ENCODE measurements at regions not wholly inside any gene's neighbourhood (a gene's known extent, or its start where the extent isn't known, plus 50 kb on each side); places are given as distances from the start of the nearest gene placed in this dataset.
"Not testable (repeated sequence)": the region's sequence is repeated elsewhere in the genome, so short reads cannot be mapped to it uniquely, and the experiment has no call there.

DNA sequence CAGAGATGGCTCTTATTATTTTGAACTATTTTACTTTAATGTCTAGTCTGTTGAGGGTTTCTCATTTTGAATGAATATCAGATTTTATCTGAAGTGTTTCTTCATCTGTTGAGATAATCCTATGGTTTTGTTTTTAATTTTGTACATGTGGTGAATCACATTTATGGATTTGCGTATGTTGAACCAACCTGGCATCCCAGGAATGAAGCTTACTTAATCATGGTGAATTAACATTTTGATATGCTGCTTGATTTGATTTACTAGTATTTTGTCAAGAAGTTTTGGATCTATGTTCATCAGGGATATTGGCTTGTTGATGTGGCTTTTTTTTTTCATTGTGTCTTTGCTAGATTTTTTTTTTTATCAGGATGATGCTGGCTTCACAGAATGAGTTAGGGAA lies 2390.9 kb downstream of the PCDH7 start:
- intact Hi-C loops (cut with DNase I): no loop called here
- DNase-seq: no peak

DNA sequence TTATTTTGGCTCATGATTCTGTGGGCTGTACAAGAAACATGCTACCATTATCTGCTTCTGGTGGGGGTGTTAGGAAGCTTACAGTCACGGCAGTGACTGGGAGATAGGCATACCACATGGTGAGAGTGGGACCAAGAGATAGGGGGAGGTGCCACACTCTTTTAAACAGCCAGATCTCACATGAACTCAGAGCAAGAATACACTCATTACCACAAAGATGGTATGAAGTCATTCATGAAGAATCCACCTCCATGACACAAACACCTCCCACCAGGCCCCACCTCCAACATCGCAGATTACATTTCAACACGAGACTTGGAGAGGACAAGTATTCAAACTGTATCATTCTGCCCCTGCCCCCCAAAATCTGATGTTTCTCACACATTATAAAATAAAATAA lies 2396.7 kb downstream of the PCDH7 start:
- intact Hi-C loops (cut with DNase I): no loop called here

DNA sequence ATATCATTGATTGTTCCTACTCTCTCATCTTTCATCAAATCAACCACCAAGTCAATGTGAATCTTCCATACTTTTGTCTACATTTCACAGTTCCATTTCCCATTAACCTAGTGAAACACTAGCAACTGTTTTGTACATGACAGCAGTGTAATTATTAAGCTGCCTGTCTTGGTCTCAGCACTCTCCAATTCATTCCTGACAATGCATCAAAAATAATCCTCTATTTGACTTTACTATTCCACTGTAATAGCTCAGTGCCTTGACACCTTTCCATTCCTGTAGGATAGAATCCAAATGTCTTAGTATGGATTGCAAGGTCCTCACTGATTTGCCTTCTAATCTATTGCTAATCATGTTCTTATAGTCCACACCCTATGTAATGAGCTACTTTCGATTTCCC lies 2405.8 kb downstream of the PCDH7 start:
- no peak for DNase-seq
- intact Hi-C loops (cut with DNase I): no loop called here

More for the DNA sequence above, 2396.7 kb downstream of the PCDH7 start:
- DNase-seq: no peak

DNA sequence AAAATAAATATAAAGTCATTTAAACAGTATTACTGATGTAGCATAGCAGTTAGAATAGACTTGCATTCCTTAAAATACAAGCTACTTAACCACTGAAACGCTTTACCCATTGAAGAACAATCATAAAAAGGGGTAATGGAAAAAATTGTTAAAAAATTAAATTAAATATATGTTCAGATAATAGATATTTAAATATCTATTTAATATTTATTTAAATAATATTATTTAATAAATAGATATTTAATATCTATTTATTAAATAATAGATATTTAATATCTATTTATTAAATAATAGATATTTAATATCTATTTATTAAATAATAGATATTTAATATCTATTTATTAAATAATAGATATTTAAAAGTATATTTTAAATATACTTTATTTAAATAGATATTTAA lies 2410.5 kb downstream of the PCDH7 start:
- DNase-seq; intact Hi-C loops (cut with DNase I): not testable (repeated sequence)

DNA sequence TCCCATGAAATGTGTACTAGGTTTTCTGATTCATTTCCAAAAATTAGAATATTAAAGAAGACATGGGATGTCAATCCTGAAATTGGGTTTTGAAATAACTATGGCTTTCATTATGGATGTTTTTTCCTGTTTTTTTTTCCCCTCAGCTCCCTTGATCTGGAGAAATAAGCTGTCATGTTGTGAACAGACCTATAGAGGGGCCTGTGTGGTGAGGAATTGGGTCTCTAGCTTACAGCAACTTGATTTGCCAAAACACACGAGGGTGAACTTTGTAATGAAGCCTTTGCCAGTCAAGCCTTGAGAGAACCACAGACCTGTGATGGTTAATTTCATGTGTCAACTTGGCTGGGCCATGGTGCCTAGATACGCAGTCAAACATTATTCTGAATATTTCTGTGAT lies 2413.6 kb downstream of the PCDH7 start:
- DNase-seq: no peak
- intact Hi-C loops (cut with DNase I): no loop called here

DNA sequence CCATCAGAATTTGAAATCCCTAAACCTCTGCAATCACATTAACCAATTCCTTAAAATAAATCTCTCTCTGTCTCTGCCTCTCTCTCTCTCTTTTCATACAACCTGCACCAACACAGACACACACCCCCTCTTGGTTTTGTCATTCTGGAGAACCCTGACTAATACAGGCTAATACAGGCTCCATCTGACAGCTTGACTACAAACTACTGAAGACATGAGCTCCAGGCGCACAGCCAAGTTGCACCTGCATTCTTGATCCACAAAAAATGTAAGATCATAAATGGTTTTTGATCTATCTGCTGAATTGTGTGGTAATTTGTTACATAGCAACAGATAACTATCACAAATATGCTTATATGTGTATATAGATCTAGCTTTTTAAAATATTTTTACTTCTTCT lies 2414.2 kb downstream of the PCDH7 start:
- DNase-seq: peak in 1 of 10 donors; percentile 53
- intact Hi-C loops (cut with DNase I): no loop called here

DNA sequence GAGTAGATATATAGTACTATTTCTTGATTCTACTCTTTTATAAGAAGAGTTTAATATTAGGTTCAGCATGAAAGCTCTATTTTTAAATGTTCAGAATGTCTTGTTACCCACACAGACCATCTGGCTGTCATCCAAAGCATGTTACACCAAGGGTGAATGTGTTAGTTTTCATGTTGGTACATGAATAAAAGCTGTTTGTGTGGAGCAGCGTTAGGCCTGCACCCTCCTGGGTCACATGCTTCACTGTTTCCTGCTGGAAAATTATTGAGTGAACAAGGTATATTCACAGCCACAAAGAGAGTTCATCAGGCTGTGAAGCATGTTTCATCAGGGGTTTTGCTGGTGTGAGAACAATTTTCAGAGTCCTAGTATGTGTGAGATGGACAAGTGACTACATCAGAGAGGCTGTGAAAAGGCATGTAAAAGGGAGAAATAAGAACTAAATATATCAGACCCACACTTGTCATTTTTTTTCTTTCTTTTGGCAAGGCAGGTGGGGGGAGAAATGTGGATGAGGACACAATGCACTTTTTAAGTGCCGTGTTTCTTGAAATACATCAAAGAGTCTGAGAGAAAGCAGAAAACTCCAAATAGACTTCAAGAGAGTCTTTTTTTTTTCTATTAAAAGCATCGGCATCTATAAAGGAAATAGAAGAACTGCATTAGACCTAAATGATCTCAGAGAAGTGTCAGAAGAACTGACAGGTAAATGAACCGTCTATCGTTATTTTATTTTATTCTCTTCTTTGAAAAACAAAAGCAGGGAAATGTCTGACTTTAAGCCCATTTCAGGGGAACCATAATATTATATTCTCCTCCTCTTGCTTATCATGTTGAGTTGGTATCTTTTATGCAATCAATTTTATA lies 2429.7 kb downstream of the PCDH7 start:
- intact Hi-C loops (cut with DNase I): no loop called here
- DNase-seq: no peak

DNA sequence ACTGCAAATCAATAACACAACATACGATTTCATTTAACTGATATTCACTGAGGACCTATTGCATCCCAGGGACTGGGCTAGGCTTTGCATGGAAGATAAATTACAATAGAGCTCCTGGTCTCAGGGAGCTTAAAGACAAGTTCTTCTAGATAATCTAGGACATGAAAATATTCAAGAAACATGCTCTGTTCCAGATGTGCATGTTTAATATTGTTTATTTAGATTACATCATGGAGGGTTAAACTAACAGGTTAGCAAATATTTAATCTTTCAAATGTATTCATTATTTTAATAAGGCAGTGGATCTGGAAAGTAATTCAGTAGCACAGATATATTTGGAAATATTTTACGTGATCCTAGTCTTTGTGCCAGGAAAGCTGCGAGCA lies 2430.3 kb downstream of the PCDH7 start:
- intact Hi-C loops (cut with DNase I): no loop called here
- no peak for DNase-seq

DNA sequence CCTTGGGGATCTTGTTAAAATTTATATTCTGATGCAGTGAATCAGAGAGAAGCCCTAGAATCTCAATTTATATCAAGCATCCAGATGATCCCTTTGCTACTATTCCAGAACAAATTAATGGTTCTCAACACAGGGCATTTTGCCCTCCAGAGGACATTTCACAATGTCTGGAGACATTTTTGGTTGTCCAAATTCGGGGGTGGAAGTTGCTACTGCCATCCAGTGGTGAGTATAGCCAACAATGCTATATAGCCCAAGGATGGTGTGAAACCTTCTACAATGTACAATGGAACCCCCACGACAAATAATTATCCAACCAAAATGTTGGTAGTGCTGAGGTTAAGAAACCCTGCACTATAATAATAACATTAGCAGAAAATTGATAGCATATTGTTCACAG lies 2440.0 kb downstream of the PCDH7 start:
- intact Hi-C loops (cut with DNase I): no loop called here
- no peak for DNase-seq

DNA sequence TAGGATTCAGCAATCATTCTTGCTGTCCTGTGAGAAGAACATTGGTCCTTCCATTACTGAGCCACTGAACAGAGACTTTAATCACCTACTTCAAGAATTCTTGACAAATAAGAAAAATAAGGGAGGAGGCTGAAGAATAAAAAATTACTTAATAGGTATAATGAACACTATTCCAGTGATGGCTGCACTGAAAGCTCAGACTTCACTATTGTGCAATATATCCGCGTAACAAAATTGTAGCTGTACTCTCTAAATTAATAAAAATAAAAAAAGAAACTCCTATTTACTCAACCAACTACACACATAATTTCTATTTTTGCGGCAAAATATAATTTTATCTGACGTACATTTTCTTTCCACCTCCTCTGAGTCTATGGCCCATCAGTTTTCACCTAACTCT lies 2441.0 kb downstream of the PCDH7 start:
- intact Hi-C loops (cut with DNase I): no loop called here
- DNase-seq: no peak

DNA sequence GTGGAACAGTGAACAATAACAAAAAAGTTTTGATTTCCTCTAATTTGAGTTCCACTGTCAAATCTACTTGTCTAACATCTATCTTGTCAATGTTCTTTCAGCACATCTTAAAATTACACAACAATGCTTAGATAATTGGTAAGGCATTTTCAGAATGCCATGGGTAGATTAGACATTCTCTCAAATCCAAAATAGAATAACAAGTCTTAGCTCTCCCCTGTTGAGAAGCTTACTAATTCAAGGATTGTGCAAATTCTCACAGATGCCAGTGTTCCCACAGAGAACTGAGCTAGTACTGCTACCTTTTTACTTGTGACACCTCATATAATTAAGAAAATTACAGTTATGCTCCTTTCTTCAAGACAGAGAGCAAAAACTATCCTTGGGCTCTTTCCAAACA lies 2442.0 kb downstream of the PCDH7 start:
- intact Hi-C loops (cut with DNase I): no loop called here
- no peak for DNase-seq

DNA sequence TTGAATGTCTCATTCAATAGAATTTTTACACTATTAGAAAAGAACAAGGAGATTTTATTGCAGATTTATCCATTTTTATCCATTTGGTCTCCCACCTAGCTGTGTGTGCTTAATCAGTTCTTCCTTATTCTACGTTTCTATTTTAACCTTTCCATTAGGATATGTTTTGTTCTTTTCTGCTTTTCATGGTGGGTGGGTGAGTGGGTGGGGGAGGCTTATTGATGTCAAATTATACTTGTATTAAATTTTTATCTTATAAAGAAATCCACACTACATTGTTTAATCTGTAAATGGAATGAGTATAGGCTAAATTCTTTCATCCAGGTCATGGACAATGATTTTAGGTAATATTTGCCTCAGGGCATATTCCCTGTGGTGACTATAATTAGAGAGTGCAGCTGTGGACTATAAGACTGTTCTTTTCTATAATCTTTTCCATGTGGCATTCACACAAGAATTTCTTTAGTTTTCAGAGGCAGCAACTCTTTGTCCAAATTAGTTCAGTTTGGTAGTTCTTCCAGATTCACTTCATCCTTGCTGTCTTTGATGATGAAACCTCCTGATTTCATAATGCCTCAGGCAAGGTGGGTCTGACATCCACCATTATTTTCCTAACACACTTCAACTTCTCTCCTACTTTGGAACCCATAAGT lies 2451.8 kb downstream of the PCDH7 start:
- no peak for DNase-seq
- intact Hi-C loops (cut with DNase I): no loop called here

DNA sequence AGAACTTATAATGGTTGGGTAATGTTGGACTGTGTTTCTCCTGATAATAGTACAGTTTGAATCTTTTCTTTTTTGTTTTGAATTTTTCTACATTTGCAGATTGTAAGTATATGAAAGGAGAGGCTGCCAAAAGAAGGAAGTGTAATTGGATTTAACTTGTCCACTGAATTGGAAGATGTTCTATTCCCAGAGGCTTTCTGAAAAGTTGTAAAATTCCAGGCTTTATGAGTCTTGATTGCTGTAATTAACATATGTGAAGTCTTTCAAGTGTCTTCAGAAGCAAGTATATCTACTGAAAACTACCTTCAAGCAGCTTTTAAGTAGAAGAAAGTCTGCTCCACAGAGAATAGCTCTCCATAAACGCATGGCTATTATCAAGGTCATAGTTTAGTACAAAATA lies 2456.4 kb downstream of the PCDH7 start:
- DNase-seq: no peak
- intact Hi-C loops (cut with DNase I): no loop called here

DNA sequence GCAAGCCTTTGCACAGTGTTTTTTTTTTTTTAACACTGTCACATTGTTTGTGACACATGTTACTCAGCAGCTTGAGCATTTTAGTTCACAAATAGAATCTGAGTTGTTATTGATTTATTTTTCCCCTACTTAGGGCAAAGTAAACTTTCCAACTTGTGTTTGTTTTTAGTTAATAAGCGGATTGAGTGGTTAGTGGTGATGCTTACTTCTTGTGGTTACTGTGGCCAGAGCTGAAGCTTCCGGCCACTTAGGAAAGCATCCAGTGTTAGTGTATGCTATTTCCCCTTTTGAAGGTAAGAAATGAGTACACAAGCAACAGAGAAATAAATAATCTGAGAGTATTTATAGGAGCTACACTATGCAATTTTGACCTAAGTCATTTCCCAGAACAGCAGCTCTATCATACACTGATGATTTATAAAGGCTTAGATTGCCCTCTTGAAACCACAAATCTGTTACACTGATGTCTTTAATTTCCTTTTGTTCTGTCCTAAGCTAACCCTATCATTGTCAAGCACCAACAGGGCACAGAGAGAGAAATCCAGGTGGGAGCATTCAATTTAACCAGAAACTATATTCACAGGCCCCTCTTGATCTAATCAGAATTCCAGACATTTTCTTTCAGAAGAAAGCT lies 2464.6 kb downstream of the PCDH7 start:
- intact Hi-C loops (cut with DNase I): no loop called here
- DNase-seq: no peak

DNA sequence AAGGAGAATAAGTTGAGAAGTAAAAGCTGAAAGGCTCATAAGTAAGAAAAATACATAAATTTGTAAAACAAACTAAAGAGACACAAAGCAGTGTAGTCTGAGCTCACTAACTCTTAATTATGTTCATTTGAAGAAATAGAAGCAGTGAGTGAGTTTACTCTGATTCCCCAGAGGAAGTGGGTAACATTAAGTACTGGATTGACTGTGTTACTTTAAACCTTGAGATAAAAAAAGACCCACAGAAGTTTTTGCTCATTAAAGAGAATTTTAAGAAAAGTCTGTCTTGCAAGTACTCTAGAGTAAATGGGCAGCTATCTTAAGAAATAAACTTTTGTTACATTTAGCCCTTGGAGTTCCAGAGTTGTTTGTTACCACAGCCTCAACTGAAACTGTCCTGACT lies 2466.9 kb downstream of the PCDH7 start:
- intact Hi-C loops (cut with DNase I): no loop called here
- no peak for DNase-seq

DNA sequence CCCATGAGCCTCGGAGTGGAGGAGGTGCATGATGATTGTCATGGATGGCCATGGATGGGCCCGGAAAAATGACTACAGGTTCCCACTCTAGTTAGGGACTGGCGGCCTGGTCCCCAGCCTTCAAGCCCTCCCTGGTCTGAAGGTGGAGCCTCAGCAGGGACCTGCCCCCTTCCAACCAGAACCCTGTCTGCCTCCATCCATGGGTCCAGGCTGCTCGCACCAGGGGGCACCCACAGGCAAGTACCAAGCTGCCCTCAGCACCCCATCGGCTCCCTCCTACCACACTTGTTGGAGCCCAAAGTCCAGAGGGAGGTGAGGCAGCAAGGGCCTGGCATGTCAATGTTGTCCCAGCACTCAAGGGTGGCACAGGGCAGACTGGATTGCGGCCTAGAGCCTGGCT lies 2468.6 kb downstream of the PCDH7 start:
- DNase-seq: peak in 2 of 10 donors; percentile 63 to 64
- intact Hi-C loops (cut with DNase I): no loop called here

DNA sequence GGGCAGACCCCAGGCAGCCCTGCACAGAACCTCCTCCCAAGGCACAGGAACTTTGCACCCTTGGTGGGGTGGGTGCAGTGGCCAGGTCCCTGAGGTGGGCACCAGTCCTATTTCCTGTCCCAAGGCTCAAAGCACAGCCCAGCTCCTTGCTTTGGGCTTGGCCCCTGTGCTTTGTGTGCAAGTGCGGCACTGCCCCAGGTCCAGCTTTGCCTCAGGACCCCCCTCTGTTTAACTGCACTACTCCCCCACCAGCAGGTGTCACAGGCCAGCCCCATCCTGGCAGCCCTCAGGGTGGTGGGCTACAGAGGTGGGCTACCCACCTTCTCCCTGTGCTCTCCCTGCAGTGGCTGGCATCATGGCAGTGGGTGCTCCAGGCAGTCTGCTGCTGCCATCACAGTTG lies 2469.0 kb downstream of the PCDH7 start:
- intact Hi-C loops (cut with DNase I): no loop called here
- peak in 1 of 10 donors; percentile 60 for DNase-seq

DNA sequence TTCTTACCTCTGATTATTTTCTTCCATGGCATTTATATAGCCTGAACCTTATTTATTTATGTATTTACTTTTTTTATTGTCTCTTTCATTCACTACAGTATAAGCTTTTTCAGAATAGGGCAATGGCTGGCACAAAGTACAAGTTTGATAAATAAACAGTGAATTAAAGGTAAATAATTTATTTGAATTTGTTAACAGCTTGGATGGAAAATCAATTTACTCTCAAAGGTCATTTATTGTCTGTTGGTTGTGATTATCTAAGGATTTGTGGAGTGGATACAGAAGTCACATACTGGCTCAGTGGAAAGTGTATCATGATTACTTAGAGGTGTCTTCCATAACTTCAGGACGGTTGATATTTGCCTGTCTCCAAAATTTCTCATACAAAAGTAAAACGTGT lies 2472.9 kb downstream of the PCDH7 start:
- DNase-seq: no peak
- intact Hi-C loops (cut with DNase I): no loop called here

DNA sequence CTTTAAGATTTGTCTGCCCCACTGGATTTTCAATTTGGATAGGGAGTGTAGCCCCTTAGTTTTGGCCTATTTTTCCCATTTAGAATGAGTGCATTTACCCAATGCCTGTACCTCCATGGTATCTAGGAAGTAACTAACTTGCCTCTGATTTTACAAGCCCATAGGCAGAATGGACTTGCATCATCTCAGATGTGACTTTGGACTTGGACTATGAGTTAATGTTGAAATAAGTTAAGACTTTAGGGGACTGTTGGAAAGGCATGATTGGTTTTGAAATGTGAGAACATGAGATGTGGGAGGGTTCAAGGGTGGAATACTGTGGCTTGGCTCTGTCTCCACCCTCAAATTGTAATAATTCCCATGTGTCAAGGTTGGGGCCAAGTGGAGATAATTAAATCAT lies 2480.2 kb downstream of the PCDH7 start:
- DNase-seq: no peak
- intact Hi-C loops (cut with DNase I): no loop called here

DNA sequence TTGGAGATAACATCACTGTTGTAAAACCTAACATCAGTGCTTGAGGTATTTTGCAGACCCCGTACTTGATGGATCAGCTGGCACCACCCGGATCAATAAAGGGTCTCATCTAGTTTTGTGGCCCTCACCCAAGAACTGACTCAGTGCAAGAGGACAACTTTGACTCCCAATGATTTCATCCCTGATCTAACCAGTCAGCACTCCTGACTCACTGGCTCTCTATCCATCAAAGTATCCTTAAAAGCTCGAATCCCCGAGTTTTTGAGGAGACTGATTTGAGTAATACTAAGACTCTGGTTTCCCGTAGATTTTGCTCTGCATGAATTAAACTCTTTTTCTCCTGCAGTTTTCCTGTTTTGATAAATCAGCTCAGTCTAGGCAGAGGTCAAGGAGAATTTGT lies 2498.1 kb downstream of the PCDH7 start:
- no peak for DNase-seq
- intact Hi-C loops (cut with DNase I): no loop called here

DNA sequence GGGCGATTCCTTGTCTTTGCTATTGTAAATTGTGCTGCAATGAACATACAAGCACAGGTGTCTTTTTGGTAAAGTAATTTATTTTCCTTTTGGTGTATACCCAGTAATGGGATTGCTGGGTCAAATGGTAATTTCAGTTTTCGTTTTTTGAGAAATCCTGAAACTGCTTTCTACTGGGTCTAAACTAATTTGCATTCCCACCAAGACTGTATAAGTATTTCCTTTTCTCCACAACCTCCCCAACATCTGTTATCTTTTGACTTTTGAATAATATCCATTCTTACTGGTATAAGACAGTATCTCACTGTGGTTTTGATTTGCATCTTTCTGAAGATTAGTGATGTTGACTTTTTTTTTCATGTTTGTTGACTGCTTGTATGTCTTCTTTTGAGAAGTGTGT lies 2506.0 kb downstream of the PCDH7 start:
- intact Hi-C loops (cut with DNase I): no loop called here
- DNase-seq: no peak

DNA sequence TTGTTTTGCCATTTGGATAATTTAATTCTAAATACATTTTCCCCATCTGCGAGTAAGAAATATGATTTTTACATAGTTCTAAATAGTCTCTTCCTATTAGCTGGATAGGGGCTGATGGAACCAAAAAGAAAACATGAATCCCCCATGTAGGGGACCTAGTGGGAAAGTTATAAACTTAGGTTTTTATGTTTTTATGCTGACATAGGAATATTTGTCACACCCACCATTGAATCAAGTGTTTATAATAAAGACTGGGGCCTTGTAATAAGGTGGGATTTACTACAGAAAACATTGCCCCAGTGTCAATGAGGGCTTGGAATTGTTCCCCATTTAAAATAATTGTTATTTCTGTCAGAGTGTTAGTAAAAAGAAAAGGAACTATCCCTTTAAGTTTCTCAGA lies 2506.6 kb downstream of the PCDH7 start:
- intact Hi-C loops (cut with DNase I): no loop called here
- no peak for DNase-seq
